ENCODE measurements at regions not wholly inside any gene's neighbourhood (a gene's known extent, or its start where the extent isn't known, plus 50 kb on each side); places are given as distances from the start of the nearest gene placed in this dataset.

GRCh38 chr18:25674183-25674582 lies 322.2 kb upstream of the ZNF521 start:
- no peak for TF ChIP-seq EZH2 (IDR thresholded peaks at IDR 0.05; ENCODE audit: insufficient read depth, poor library complexity, severe bottlenecking)
- TF ChIP-seq EZH2phosphoT487 (IDR thresholded peaks at IDR 0.05; ENCODE audit: insufficient read depth, low read depth) = no peak

Data from GM23248 (cell line).